ENCODE measurements at regions not wholly inside any gene's neighbourhood (a gene's known extent, or its start where the extent isn't known, plus 50 kb on each side); places are given as distances from the start of the nearest gene placed in this dataset.

- Mint-ChIP-seq H3K27ac (ENCODE audit: unreplicated experiment) (no peak overlapping the region), H3K4me1 (ENCODE audit: low read depth, unreplicated experiment) (no peaks in the 10 kb centered on the region), H3K9me3 (ENCODE audit: low read depth, unreplicated experiment) (no peaks in the 10 kb centered on the region), H3K4me3 (ENCODE audit: low read depth, unreplicated experiment) (no peak overlapping the region), H3K36me3 (ENCODE audit: insufficient read depth, unreplicated experiment) (no peaks in the 10 kb centered on the region), H3K27me3 (ENCODE audit: unreplicated experiment) (peaks cover 25% of the 10 kb centered on the region)
- DNase-seq: no peak
- TF ChIP-seq, protein P1, sequence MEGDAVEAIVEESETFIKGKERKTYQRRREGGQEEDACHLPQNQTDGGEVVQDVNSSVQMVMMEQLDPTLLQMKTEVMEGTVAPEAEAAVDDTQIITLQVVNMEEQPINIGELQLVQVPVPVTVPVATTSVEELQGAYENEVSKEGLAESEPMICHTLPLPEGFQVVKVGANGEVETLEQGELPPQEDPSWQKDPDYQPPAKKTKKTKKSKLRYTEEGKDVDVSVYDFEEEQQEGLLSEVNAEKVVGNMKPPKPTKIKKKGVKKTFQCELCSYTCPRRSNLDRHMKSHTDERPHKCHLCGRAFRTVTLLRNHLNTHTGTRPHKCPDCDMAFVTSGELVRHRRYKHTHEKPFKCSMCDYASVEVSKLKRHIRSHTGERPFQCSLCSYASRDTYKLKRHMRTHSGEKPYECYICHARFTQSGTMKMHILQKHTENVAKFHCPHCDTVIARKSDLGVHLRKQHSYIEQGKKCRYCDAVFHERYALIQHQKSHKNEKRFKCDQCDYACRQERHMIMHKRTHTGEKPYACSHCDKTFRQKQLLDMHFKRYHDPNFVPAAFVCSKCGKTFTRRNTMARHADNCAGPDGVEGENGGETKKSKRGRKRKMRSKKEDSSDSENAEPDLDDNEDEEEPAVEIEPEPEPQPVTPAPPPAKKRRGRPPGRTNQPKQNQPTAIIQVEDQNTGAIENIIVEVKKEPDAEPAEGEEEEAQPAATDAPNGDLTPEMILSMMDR (IDR thresholded peaks at IDR 0.05; ENCODE audit: unreplicated experiment): no peak
- BruUV-seq (replicated peaks): no TSS peak
- intact Hi-C loops (cut with micrococcal nuclease; ENCODE audit: unreplicated experiment): no loop called here
- CTCF ChIA-PET: interaction anchor here (1.1 kb wide), 1 partner anchor 167 kb away, joined by 7 read pairs; no protein-coding TSS in a partner anchor
Observed at GRCh38 chr16:51924744-51925143, 622.2 kb downstream of the TOX3 start.

DNA sequence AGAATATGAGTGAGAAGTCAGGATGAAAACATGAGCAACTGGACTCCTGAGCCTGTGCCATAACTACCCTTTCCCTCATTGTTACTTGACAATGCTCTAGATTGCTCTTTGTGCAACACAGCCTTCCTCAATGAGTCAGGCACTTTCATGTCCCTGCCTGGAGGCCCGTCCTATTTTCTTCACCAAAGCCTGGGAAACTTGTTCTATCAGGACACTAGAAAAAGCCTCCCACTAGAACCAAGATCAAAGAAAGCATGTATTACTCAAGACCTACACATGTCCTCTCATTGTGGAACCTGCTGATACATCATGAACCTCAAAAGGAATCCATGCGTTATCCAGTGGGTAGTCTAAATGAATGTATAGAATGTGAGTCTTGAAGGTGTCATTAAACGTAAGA, 624.5 kb downstream of the TOX3 start:
- Mint-ChIP-seq H3K4me1 (ENCODE audit: low read depth, unreplicated experiment) (no peaks in the 10 kb centered on the region), H3K4me3 (ENCODE audit: low read depth, unreplicated experiment) (no peak overlapping the region), H3K27ac (ENCODE audit: unreplicated experiment) (no peak overlapping the region), H3K36me3 (ENCODE audit: insufficient read depth, unreplicated experiment) (no peaks in the 10 kb centered on the region), H3K9me3 (ENCODE audit: low read depth, unreplicated experiment) (no peaks in the 10 kb centered on the region), H3K27me3 (ENCODE audit: unreplicated experiment) (peaks cover 2% of the 10 kb centered on the region)
- intact Hi-C loops (cut with micrococcal nuclease; ENCODE audit: unreplicated experiment): no loop called here
- TF ChIP-seq, protein P1 (IDR thresholded peaks at IDR 0.05; ENCODE audit: unreplicated experiment): no peak
- no TSS peak for BruUV-seq (replicated peaks)
- CTCF ChIA-PET: interaction anchor here (0.6 kb wide), 3 partner anchors 13 to 1009 kb away, joined by 3 to 5 read pairs (median 3); no protein-coding TSS in a partner anchor
- no peak for DNase-seq

- Mint-ChIP-seq H3K9me3 (ENCODE audit: low read depth, unreplicated experiment) (no peaks in the 10 kb centered on the region), H3K4me3 (ENCODE audit: low read depth, unreplicated experiment) (no peak overlapping the region), H3K27me3 (ENCODE audit: unreplicated experiment) (no peaks in the 10 kb centered on the region), H3K4me1 (ENCODE audit: low read depth, unreplicated experiment) (no peaks in the 10 kb centered on the region), H3K36me3 (ENCODE audit: insufficient read depth, unreplicated experiment) (no peaks in the 10 kb centered on the region), H3K27ac (ENCODE audit: unreplicated experiment) (no peak overlapping the region)
- no TSS peak for BruUV-seq (replicated peaks)
- TF ChIP-seq, protein P1 (IDR thresholded peaks at IDR 0.05; ENCODE audit: unreplicated experiment): no peak
- CTCF ChIA-PET: no interaction called here
- no peak for DNase-seq
- intact Hi-C loops (cut with micrococcal nuclease; ENCODE audit: unreplicated experiment): no loop called here
Observed at GRCh38 chr16:51919736-51920135, 627.2 kb downstream of the TOX3 start.

DNA sequence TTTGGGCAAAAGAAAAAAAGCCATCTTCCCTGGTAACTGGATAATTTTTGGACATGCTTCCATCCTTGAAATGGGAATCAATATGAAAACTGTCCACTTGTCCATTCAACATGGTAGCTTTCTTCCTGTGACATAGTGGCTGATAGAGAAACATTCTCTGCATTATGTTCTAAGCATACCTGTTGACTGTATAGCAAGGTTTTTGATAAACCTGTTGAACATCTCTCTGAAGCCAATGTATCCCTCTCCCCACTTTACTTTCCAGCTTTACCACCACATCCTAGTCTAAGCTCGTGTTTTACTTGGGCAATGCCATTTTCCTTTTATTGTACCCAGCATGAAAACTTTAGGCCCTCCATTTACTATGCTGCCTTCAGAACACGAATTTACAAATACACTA, 630.1 kb downstream of the TOX3 start:
- Mint-ChIP-seq H3K27ac (ENCODE audit: unreplicated experiment) (no peak overlapping the region), H3K9me3 (ENCODE audit: low read depth, unreplicated experiment) (no peaks in the 10 kb centered on the region), H3K36me3 (ENCODE audit: insufficient read depth, unreplicated experiment) (no peaks in the 10 kb centered on the region), H3K27me3 (ENCODE audit: unreplicated experiment) (no peaks in the 10 kb centered on the region), H3K4me1 (ENCODE audit: low read depth, unreplicated experiment) (no peaks in the 10 kb centered on the region), H3K4me3 (ENCODE audit: low read depth, unreplicated experiment) (no peak overlapping the region)
- CTCF ChIA-PET: no interaction called here
- BruUV-seq (replicated peaks): no TSS peak
- DNase-seq: no peak
- TF ChIP-seq, protein P1 (IDR thresholded peaks at IDR 0.05; ENCODE audit: unreplicated experiment): no peak
- intact Hi-C loops (cut with micrococcal nuclease; ENCODE audit: unreplicated experiment): no loop called here

All from Calu3 (cell line).